Breast epithelium (tissue), 3 donors: ENCODE measurements at regions not wholly inside any gene's neighbourhood (a gene's known extent, or its start where the extent isn't known, plus 50 kb on each side); places are given as distances from the start of the nearest gene placed in this dataset.

Source experiments
- CTCF ChIP-seq, 3 donors: fragments of 450-650 bp; IDR thresholded peaks; one replicate each; pipeline ENCODE4 v1.5.1; 2016 to 2017; ENCODE audit warnings: antibody characterized with exemption in 3 of 3, mild to moderate bottlenecking in 3 of 3, moderate library complexity in 3 of 3
- POLR2A ChIP-seq: fragments of 450-650 bp; IDR thresholded peaks from one replicate; pipeline ENCODE4 v1.6.1; 2016; ENCODE audit warnings: antibody characterized with exemption, mild to moderate bottlenecking, moderate library complexity
- POLR2AphosphoS5 ChIP-seq, 3 donors: sonication (generic); formaldehyde crosslinking; IDR thresholded peaks; one replicate each; pipeline ENCODE4 v1.6.1; 2017; ENCODE audit warnings: antibody characterized with exemption in 3 of 3

DNA sequence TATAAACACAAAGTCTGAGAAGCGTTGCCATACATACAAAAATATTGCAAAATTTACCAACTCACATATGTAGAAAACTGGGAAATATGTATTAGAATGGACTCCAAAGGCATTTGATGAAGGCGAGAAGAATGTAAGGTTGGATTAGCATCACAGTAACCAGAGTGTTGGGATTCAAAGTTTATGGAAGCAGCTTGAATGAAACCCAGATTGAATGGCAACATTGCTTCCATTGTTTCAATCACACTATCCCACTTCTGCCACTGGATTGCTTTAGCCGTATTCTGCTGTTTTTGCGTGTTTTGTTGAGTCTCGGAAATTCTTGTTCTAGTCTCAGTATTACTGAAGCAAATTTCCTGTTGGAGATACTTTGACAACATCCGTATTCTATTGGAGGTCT lies 609.0 kb upstream of the LRATD1 start:
- TF ChIP-seq CTCF (IDR thresholded peaks at IDR 0.05) (no peak), POLR2A (no peak), POLR2AphosphoS5 (IDR thresholded peaks at IDR 0.05) (no peak)
